Retinal pigment epithelial cell (primary cell): ENCODE measurements at regions not wholly inside any gene's neighbourhood (a gene's known extent, or its start where the extent isn't known, plus 50 kb on each side); places are given as distances from the start of the nearest gene placed in this dataset.

Experiments used
- DNase-seq: peaks from one replicate; pipeline ENCODE4 v3.0.0-alpha.2; 2010; ENCODE audit warnings: low read depth
- H3K4me3 ChIP-seq: 2 replicates; pipeline ENCODE4 v1.5.1; 2011; ENCODE audit warnings: mild to moderate bottlenecking, low read length, control low read depth, moderate library complexity
- CTCF ChIP-seq: conservative IDR thresholded peaks from 2 replicates; pipeline ENCODE4 v1.5.1; 2011; ENCODE audit warnings: low read depth, low read length, control low read depth, inconsistent platforms

GRCh38 chr14:47846008-47846407 is 170.6 kb upstream of the MDGA2 start:
- DNase-seq, result no peak
- no peak for TF ChIP-seq CTCF
- no peak overlapping the region for H3K4me3 ChIP-seq

- H3K4me3 ChIP-seq, result no peak overlapping the region
- DNase-seq, result no peak
- no peak for TF ChIP-seq CTCF
Measured at GRCh38 chr14:47843236-47843635, 167.8 kb upstream of the MDGA2 start.

GRCh38 chr14:47833011-47833410 is 157.6 kb upstream of the MDGA2 start:
- H3K4me3 ChIP-seq, result no peak overlapping the region
- no peak for TF ChIP-seq CTCF
- no peak for DNase-seq

GRCh38 chr14:47826809-47827208 is 151.4 kb upstream of the MDGA2 start:
- no peak for TF ChIP-seq CTCF
- no peak for DNase-seq
- no peak overlapping the region for H3K4me3 ChIP-seq

- DNase-seq, result no peak
- no peak overlapping the region for H3K4me3 ChIP-seq
- TF ChIP-seq CTCF, result no peak
Measured at GRCh38 chr14:47822326-47822725, 146.9 kb upstream of the MDGA2 start.

GRCh38 chr14:47821135-47821534 is 145.7 kb upstream of the MDGA2 start:
- H3K4me3 ChIP-seq, result no peak overlapping the region
- DNase-seq, result no peak
- TF ChIP-seq CTCF, result no peak

GRCh38 chr14:47790477-47790876 is 115.1 kb upstream of the MDGA2 start:
- no peak overlapping the region for H3K4me3 ChIP-seq
- TF ChIP-seq CTCF, result no peak
- no peak for DNase-seq
